WERI-Rb-1 (cell line): ENCODE measurements at regions not wholly inside any gene's neighbourhood (a gene's known extent, or its start where the extent isn't known, plus 50 kb on each side); places are given as distances from the start of the nearest gene placed in this dataset.

Experiments
- DNase-seq: peaks from one replicate; pipeline ENCODE4 v3.0.0-alpha.2; 2020
- H3K27ac ChIP-seq: fragments of 250-450 bp; sonication (Bioruptor Pico); 2 replicates; pipeline ENCODE4 v1.5.1; 2020; ENCODE audit warnings: mild to moderate bottlenecking, moderate library complexity
- H3K27me3 ChIP-seq: fragments of 250-450 bp; sonication (Bioruptor Pico); 2 replicates; pipeline ENCODE4 v1.5.1; 2021; ENCODE audit warnings: mild to moderate bottlenecking, low read depth, moderate library complexity; ENCODE audit not compliant: insufficient read depth, severe bottlenecking
- H3K36me3 ChIP-seq: fragments of 250-450 bp; sonication (Bioruptor Pico); 2 replicates; pipeline ENCODE4 v1.5.1; 2020; ENCODE audit warnings: mild to moderate bottlenecking, moderate library complexity
- H3K4me3 ChIP-seq: 2 replicates; pipeline ENCODE4 v1.5.1; 2011; ENCODE audit warnings: low read depth, mild to moderate bottlenecking, control low read depth, low read length
- H3K9me3 ChIP-seq: fragments of 250-450 bp; sonication (Bioruptor Pico); 2 replicates; pipeline ENCODE4 v1.5.1; 2021; ENCODE audit warnings: mild to moderate bottlenecking, moderate library complexity; ENCODE audit not compliant: severe bottlenecking
- TF ChIP-seq, protein P1 (sequence below): IDR thresholded peaks from 2 replicates; pipeline ENCODE4 v1.5.1; 2011; ENCODE audit warnings: low read depth, mild to moderate bottlenecking, control low read depth, inconsistent platforms, low read length

GRCh38 chr9:81741103-81741502 lies 51.8 kb upstream of the TLE1 start:
- Histone ChIP-seq H3K4me3 (no peak overlapping the region), H3K9me3 (no peaks in the 10 kb centered on the region), H3K27ac (no peak overlapping the region), H3K36me3 (no peaks in the 10 kb centered on the region), H3K27me3 (no peaks in the 10 kb centered on the region)
- no peak for DNase-seq
- TF ChIP-seq, protein P1, sequence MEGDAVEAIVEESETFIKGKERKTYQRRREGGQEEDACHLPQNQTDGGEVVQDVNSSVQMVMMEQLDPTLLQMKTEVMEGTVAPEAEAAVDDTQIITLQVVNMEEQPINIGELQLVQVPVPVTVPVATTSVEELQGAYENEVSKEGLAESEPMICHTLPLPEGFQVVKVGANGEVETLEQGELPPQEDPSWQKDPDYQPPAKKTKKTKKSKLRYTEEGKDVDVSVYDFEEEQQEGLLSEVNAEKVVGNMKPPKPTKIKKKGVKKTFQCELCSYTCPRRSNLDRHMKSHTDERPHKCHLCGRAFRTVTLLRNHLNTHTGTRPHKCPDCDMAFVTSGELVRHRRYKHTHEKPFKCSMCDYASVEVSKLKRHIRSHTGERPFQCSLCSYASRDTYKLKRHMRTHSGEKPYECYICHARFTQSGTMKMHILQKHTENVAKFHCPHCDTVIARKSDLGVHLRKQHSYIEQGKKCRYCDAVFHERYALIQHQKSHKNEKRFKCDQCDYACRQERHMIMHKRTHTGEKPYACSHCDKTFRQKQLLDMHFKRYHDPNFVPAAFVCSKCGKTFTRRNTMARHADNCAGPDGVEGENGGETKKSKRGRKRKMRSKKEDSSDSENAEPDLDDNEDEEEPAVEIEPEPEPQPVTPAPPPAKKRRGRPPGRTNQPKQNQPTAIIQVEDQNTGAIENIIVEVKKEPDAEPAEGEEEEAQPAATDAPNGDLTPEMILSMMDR: no peak

DNA sequence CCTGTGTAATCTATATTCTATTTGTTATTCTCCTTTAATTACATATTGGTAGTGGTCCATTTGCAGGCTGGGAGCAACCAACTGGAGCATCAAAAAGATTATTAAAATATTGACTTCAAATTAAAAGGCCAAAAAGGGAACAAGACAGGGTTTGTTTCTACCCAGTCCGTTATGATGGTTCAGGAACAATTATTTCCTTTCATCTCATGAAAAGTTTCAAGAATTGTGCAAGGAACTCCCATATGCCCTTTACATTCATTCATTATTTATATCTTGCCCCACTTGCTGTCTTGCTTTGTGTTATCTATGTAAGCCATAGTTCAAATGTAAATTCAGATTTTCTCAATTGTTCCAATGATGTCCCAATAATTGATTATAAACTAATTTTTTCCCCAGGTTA lies 58.7 kb upstream of the TLE1 start:
- H3K27me3 ChIP-seq: no peaks in the 10 kb centered on the region
- H3K4me3 ChIP-seq: no peak overlapping the region
- no peaks in the 10 kb centered on the region for H3K9me3 ChIP-seq
- DNase-seq: no peak
- H3K36me3 ChIP-seq: no peaks in the 10 kb centered on the region
- no peak overlapping the region for H3K27ac ChIP-seq
- TF ChIP-seq, protein P1: no peak

- TF ChIP-seq, protein P1: no peak
- H3K27me3 ChIP-seq: no peaks in the 10 kb centered on the region
- no peak for DNase-seq
- H3K36me3 ChIP-seq: no peaks in the 10 kb centered on the region
- no peak overlapping the region for H3K4me3 ChIP-seq
- H3K9me3 ChIP-seq: no peaks in the 10 kb centered on the region
- H3K27ac ChIP-seq: no peak overlapping the region
These were observed 64.1 kb upstream of the TLE1 start for GRCh38 chr9:81753436-81753835.

- DNase-seq: no peak
- no peak overlapping the region for H3K27ac ChIP-seq
- no peak overlapping the region for H3K4me3 ChIP-seq
- H3K27me3 ChIP-seq: no peaks in the 10 kb centered on the region
- no peaks in the 10 kb centered on the region for H3K36me3 ChIP-seq
- TF ChIP-seq, protein P1: no peak
- H3K9me3 ChIP-seq: no peaks in the 10 kb centered on the region
These were observed 64.9 kb upstream of the TLE1 start for GRCh38 chr9:81754245-81754644.

DNA sequence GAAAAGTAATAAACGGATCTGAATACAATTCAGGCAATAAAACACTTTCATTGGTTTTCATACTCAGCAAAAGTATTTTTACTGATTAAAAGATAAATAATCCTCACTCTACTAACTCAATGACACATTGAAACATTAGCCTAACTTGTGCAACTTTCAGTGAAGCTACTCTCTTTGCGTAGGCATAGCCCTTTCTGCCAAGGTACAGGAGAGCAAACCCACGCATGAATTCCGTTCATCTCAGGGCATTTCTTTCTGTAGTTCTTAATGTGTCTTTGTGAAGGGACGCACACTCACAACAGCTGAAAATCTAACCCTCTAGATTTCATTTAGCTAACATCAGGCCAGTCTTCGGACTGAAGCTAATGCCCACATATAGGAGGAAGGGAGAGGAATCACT lies 66.4 kb upstream of the TLE1 start:
- H3K4me3 ChIP-seq: no peak overlapping the region
- H3K27ac ChIP-seq: no peak overlapping the region
- DNase-seq: no peak
- no peaks in the 10 kb centered on the region for H3K27me3 ChIP-seq
- H3K36me3 ChIP-seq: no peaks in the 10 kb centered on the region
- TF ChIP-seq, protein P1: no peak
- H3K9me3 ChIP-seq: no peaks in the 10 kb centered on the region

DNA sequence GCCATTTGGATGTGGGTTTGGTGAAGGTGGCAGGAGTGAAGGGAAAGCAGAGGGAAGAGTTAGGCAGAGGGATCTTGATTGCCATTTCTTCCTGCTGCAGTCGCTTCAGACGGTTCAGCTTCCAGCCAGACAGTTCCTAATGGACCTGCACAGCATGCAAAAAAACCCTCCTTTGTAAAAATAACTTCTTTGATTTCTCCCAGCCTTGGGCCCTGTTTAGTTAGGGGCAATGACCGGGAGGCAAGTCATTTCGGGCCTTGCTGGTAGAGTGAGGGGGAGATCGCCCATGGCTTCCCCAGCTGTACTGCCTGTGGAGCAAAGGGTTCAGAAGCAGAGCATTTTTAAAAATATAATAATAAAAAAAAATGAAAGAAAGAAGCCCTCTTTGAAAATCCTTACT lies 67.2 kb upstream of the TLE1 start:
- Histone ChIP-seq H3K27me3 (no peaks in the 10 kb centered on the region), H3K4me3 (no peak overlapping the region), H3K36me3 (no peaks in the 10 kb centered on the region), H3K27ac (no peak overlapping the region), H3K9me3 (no peaks in the 10 kb centered on the region)
- DNase-seq: no peak
- TF ChIP-seq, protein P1: no peak
